Medulla oblongata (tissue), 1 donor: ENCODE measurements at regions not wholly inside any gene's neighbourhood (a gene's known extent, or its start where the extent isn't known, plus 50 kb on each side); places are given as distances from the start of the nearest gene placed in this dataset.

Experiments used
- DNase-seq: peaks from one replicate; pipeline ENCODE4 v3.0.0-alpha.2; 2015; ENCODE audit errors: extremely low spot score

DNA sequence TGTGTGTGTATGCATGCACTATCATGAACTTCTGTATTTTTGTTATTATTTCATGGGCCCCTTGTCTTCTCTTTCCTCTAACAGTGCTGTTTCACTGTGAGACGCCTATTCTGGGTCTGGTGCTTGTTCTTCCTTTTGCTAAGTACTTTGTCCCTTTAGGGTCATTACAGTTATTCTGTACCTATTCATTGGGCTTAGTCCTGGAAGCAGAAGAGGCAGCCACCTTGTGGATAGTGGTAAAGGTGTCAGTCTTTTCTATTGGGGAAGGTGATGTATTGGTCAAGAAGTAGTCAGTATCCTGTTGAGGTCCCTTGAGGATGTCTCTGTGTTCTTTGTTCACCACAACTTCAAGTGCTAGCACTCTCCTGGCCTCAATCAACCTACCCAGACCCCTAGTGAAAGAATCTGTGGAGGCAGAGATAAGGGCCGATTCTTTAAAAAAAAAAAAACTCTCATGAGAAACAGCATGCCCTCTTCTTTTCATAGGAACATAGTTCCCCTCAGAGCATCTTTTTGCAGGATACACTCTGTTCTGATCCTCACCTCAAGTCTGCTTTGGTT lies 593.8 kb downstream of the SPRY1 start:
- no peak for DNase-seq

DNA sequence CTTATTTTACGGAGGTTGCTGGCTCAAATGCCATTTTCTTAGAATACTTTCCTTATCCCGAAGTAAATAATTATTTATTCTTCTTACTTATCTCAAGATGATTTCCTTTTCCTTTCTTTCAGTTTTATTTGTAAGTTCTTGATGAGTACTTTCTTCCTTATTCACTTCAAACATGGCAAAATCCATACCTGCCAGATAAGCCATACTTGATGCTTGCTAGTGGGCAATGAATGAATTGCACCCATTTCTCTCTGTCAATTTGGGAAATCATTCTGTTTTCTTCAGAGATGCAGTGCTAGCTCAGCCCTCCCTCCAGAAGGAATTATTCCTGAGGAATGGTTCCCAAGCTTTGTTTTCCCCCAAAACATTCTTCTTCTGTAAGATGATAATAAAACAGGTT lies 598.3 kb downstream of the SPRY1 start:
- DNase-seq, result no peak

DNA sequence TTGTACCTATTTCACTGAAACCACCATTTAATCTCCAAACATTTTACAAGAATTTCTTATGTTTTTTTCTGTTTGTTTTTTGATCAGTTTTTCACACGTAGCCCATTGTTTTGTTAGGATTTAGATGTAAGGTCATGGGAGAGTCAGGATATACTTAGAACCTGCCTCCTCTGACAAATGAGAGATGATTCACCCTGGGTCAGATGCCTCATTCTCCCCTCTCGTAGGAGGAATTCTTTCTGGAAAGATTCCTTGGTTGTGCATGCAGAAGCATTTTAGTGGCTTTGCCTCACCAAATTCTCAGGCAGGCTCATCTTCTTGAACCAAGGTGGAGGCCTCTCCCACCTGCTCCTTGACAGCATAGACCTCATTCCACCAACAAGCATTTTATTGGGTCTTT lies 599.3 kb downstream of the SPRY1 start:
- no peak for DNase-seq

DNA sequence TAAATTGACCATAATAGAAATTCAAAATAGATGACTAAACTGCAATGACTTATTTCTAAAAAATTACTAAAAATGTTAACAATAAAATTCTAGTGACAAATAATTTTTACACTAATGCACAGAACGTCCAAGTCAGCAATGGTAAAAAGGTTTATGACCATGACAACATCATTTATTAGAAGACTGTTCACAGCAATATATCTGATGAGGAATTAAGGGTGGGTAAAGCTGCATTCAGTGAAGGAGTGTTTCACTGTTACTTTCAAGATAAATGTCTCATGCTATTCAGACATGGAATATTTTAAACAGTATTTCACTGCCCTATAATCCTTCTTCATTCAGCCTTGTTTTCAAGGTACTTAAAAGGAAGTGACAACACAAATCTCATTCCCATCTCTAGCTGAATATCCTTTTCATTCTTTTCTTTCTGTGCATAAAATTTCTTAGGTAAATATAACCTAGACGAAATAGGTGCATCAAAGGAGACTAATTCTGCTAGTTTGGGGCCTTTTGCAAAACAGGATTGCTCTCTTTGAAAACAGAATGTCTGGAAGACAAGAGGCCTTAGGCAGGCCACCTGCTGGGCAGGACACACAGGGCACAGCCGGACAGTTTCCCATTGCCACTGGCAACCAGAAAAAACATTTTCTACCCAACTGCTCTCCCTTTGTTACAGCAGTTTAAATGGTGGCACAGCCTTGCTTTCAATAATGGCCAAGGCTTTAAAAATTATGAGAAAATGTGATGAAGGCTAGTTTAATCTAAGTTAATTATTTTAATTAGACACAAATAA lies 600.3 kb downstream of the SPRY1 start:
- DNase-seq, result peak; percentile 27

DNA sequence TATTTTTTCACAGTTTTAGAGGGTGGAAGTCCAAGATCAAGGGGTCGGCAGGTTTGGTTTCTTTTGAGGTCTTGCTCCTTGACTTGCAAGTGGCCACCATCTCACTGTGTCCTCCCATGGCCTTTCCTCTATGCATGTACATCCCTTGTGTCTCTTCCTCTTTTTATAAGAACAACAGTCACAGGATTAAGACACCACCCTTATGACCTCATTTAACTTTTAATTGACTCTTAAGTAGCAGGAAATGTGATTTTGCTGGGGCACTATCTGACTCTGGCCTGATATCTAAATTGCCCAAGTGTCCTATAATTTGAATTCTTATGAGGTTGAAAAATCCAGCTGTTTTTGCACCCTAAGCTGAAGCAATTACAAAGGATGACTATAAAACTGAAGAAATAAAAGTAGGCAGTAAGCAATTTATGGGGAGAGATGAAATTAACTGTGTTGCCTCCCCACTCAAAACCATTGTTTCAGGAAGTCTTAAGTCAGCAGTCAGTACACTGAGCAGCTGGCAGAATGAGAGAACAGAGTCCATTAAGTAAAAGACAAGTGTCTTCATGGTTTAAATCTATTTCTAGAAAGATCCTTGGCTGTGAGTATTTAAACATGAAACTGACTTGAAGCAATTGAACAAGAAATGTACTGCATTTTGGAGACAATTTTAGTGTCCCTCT lies 601.3 kb downstream of the SPRY1 start:
- no peak for DNase-seq

DNA sequence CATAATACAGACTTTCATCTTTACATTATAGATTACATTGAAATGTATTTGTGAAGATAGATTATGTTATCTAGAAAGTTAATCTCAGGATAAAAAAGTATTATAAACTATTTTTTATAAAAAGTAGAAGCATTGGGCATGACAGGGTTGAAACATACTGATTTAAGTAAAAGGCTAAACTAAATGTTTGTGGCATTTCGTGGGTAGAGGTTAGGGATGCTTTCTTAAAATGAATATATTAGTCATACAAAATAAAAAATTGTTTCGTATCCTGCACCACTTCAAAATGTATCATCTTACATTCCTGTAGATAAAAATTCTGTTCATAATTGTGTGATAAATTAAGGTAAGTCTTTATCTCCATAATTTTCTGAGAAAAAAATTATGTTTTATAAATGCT lies 603.6 kb downstream of the SPRY1 start:
- no peak for DNase-seq

DNA sequence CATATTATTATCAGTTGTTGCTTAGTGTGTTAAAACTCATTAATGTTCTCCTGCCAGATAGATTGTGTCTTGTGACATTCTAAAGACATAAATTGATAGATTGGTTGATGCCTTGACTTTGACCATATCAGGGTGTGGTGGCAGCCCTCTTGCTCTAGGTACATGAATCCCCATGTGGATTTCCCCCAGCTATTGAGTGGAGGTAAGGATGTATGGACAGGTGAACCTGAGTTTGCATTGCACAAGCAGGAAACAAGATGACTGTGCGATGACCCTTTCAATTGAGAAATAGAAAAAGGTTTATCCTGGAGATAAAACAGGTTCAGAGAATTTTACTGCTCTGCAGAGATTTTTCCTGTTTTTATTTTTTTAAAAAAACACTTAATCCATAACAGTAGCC lies 619.2 kb downstream of the SPRY1 start:
- no peak for DNase-seq

DNA sequence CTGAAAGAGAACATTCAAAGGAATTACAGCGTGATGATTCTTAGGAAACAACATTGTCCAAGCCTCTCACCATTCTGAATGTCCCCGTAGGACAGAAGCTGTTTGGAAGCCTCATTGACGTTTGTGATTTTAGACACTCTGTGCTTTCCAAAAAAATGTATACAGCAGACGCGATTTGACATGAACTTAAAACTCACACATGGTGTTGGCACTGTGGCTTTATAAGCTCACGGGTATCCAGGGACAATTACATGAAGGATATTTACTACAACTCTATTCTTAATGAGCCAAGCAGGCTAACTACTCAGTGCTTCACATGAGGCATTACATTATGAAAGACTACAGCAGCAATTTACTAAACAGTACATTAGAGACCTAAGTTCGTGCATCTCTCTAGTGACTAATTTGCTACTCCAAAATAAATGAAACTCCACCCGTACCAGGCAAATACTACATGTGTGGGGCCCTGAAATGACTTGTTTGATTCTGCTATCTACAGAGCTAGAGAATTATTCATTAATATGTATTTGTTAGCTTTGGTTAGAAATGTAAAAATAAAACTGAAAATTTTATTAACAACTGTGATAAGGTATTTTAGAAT lies 620.7 kb downstream of the SPRY1 start:
- no peak for DNase-seq

DNA sequence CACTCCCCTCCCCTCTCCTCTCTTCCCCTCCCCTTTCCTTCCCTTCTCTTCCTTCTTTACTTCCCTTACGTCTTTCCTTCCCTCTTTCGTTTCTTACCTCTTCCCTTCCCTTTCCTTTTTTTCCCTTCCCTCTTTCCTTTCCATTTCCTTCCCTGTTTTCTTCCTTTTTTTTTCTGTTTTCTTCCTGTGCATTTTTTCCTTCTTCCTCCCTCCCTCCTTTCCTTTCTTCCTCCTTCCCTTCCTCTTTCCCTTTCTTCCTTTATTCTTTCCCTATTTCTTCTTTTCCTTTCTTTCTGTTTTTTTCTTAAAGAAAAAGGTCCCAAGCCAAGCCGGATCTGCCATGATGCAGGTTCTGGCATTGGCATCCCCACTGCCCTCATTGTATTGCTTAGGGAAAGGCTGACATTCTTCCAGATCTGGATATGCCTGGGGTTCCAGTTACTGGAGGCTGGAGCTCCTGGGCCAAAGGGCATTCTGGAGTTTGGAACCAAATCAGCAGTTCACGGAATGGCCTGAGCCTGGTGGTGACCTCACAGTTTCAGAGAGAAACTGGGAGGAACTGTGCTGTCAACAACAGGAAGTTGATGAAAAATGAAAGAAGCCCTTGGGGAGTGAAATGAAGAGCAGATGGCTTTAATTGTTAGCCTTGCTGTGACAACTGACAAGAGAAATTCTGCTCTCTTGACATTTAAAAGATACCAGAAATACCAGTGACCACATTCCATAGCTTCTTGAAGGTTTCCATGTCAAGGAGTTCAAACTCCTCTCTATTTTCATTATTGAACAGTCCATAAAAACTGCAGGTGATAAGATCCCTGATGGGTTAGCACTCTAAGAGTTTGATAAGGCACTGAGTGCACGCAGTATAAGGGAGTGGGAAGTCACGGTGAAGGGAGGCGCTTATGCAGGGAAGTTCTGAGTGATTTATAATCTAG lies 622.1 kb downstream of the SPRY1 start:
- peak; percentile 54 for DNase-seq

DNA sequence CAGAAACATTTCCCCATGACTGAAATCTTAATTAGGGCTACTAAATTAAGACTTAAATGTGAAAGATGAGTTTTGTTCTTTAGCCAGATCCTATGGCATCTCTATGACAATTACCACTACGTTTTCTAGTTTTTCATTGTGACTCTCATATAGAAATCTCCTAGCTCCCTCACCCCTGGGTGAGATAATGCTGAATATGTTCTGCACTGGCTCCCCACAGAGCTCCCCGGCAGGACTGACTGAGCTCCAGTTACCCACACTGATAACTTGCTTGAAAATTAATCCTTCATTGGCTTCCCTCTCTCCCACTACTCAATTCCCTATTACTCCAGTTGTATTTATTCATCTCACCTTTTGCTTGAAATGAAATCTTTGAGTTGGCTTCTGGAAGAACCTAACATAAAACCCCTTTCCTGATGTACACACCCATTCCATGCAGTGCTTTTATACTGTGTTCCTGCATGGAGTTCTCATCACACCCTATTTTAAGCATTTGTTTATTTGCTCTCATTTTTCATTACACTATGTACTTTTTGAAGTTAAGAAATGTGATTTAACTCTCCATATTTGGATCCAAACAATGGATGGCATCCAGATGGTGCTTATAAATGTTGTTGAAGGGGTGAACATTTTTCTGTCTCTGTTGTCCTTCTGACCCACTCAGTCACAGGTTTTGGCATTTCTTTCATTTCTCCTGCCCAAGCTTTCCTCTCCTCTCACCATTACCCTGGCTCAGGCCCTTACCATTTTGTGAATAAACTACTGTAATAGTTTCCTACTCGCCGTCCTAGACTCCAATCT lies 623.4 kb downstream of the SPRY1 start:
- DNase-seq, result no peak

DNA sequence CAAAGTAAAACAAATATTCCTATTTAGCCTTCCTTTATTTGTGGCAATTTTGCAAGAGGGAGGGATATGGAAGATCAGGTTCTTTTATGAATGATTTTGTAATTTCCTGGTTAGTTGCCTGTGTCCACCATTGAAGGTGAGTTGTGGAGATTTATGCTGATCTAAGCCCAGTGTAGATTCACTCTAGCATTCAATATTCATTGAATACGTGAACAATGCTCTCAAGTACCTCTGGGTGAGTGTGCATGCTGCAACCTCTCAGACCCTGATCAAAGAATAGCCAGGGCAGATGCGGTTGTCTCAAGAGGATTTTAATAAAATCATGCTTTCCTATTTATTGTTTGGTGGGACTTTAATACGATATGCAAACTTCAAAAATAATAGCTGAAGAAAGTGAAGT lies 628.4 kb downstream of the SPRY1 start:
- DNase-seq, result no peak

DNA sequence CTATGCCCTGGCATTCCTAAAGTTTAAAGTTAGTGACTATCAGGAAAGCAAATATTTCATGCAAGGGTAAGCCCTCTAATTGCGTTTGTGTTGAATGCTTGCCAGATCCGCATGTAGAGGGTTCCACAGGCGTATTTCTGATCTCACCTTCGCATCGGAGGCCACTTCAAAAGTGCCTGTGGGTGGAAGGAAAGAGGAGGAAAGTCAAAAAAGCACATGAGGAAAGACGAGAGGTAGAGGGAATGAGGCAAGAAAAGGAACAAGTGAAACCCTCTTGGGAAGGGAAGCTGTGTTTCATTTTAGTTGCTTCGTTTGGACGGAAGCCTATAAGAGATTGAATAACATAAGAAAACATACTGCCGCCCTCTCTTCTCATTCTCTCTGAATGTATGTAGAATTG lies 628.8 kb downstream of the SPRY1 start:
- DNase-seq, result no peak

DNA sequence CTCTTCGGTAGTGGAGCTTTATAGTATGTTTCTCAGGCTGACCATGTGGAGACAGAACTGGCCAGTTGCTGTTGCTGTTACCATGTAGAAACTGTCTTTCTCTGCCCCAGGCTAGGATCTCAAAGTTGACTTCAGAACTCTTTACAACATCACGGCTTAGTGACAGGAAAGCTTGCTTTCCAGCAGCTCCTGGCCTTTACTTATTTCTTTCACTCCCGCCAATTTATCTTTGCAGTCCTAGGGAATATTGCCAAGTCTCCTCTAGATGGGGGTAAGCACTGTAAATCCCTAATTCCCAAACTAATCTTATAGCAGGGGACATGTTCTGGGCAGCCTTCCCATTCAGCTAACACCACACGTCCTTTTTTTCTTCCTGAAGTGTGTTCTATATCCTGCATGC lies 631.6 kb downstream of the SPRY1 start:
- DNase-seq, result no peak

DNA sequence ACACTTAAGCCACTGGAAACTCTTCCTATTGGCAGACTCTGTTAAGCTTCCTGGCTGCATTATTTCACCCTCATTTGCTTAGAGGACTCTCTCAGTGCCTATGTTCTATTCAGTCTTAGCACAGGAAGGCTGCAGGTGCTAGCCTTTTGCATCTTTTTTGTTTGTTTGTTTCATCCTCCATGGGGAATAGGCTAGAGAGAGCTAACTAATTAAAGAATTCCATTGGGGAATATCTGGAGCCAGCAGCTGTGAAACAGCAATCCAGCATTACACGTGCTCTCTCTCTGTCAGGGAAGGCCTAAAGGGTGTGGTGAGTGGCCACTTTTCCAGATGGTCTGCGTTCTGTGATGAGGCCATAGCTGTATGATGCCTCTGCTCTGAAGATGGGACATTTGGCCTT lies 633.6 kb downstream of the SPRY1 start:
- DNase-seq, result no peak

DNA sequence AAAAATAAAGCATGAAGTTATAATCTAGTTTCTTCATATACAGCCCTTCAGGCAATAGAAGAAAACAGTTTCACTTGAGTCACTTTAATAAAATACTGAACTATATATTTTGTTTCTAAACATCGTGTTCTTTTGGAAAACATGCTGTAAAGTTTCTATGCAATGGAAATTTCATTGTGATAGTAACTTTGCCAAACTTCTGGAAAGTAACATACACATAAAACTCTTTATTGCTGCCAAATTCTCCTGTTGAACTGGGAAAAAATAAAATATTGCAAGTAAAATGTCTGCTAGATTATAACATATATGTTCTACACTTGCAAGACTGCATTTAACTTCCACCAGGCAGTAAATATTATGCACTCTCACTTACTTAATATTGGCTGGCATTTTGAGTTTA lies 635.4 kb downstream of the SPRY1 start:
- DNase-seq, result no peak

DNA sequence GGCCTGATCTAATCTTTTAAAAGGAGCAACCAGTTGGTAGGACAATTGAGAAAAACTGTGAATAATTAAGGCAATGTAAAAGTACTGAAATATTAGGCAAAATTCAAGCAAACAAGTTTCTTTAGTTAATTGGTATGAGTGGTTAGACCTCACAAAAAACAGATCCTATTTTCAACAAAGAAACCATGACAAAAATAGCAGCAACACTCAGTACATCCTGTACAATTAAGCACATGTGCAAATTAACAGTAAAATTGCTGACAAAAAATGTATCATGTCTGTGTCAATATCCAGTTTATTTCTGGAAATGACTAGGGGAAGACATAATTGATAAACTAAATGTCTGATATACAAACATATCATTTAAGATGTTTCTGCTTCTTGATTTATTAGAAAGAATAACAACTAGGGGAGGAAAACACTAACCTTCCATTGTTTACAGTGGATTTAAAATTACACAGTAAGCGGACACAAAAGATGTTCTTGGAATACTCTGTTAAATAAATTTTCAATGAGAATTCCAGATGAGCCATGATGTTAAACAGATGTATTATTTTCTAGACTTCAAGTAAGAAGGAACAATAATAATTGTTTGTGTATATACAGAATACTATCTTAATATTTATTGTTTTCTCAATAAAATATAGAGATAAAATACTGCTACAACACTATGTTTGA lies 638.9 kb downstream of the SPRY1 start:
- no peak for DNase-seq

DNA sequence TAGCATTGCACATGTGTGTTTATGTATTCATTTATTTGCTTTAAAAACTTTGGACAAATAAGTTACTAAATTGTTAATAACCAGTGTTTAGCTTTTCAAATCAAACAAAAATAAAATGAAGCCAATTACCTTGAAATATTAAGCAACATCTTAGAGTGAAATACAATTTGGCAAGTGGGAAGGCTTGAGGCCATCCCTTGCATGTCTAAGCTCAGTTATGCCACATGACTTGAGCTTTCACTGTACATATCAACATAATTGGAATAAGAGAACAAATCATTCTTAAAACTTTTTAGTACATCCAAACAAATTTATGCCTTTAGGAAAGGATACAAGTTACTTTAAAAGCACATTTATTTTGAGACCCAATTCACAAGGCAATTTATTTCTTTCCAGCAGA lies 640.6 kb downstream of the SPRY1 start:
- DNase-seq, result no peak

DNA sequence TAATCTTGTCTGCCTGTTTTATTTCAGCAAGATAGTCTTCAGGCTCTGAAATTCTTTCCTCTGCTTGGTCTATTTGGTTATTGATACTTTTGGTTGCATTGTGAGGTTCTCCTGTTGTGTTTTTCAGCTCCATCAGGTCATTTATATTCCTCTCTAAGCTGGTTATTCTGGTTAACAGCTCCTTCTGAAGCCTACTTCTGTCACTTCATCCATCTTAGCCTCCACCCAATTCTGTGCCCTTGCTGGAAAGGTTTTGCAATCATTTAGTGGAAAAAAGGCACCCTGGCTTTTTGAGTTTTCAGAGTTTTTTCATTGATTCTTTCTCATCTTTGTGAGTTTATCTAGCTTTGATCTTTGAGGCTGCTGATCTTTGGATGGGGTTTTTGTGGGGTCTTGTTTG lies 647.7 kb downstream of the SPRY1 start:
- no peak for DNase-seq

DNA sequence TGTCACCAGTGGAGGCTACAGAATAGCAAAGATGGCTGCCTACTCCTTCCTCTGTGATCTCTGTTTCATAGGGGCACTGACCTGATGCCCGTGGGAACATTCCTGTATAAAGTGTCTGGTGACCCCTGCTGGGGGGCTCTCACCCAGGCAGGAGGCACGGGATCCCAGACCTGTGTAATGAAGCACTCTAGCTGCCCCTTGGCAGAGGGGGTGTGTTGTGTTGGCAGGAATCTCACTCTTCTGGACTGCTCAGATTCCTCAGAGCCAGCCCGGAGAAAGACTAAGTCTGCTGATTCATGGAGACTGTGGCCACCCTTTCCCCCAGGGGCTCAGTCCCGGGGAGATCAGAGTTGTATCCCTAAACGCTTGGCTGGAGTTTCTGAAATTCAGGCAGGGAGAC lies 648.3 kb downstream of the SPRY1 start:
- DNase-seq, result no peak

DNA sequence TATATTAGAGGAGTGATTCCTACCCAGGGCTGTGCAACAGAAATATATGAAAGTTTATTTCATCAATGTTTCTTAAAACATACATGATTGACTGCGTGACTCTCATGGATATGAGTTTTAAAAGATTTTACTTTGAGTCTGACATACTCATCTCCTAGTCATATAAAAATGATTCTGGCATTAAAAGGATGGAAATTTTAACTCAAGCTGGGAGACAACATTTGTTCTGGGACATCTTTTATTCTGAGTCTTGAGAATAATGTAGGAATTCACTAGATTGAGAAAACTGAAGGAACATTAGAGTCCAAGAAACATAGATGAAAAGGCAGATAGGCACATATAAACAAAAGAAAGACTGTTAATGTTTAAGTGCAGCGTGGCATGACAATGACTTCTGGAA lies 649.6 kb downstream of the SPRY1 start:
- DNase-seq, result no peak
